GM12878 (cell line): ENCODE measurements at regions not wholly inside any gene's neighbourhood (a gene's known extent, or its start where the extent isn't known, plus 50 kb on each side); places are given as distances from the start of the nearest gene placed in this dataset.

Experiments used
- ATAC-seq: fragments of 200-7000 bp; cut with Tn5 transposase; 3 replicates; pipeline ENCODE4 v1.9.1; 2020; ENCODE audit warnings: mild to moderate bottlenecking, moderate library complexity
- BruUV-seq: library from RNA; stranded (reverse); fragments of 400-500 nt; replicated peaks from 2 replicates; lab custom pipeline; 2021; lab: Mats Ljungman, UMichigan
- CTCF ChIA-PET: fragments of 300-600 bp; sonication (Branson Sonifier 250); formaldehyde crosslinking; extraction: SDS; loops from one replicate; lab custom pipeline; 2021; ENCODE audit warnings: inconsistent platforms; lab: Yijun Ruan, JAX
- POLR2A ChIA-PET: fragments of 350-600 bp; formaldehyde crosslinking; extraction: SDS; loops from one replicate; lab custom pipeline; 2021; ENCODE audit warnings: inconsistent platforms; lab: Charles Lee
- RAD21 ChIA-PET: fragments of 300-600 bp; sonication (Branson Sonifier 250); formaldehyde crosslinking; loops from one replicate; lab custom pipeline; 2023; ENCODE audit warnings: antibody characterized with exemption; ENCODE audit not compliant: unreplicated experiment; lab: Charles Lee
- SMC1A ChIA-PET: fragments of 300-600 bp; sonication (Branson Sonifier 250); formaldehyde crosslinking; loops from one replicate; lab custom pipeline; 2023; ENCODE audit not compliant: unreplicated experiment, uncharacterized antibody; lab: Charles Lee
- DNase-seq: peaks from one replicate; pipeline ENCODE4 v3.0.0-alpha.2; 2011; ENCODE audit warnings: low read depth, low spot score
- FAIRE-seq: peaks from 3 replicates; lab custom pipeline; 2011; peaks lifted over from hg19 to GRCh38; lab: Jason Lieb, UNC
- H2AFZ ChIP-seq: 2 replicates; pipeline ENCODE4 v1.6.0; 2011; ENCODE audit warnings: low read depth, low read length, control low read depth; ENCODE audit not compliant: control insufficient read depth
- H3K27ac ChIP-seq: 2 replicates; pipeline ENCODE4 v1.5.1; 2011; ENCODE audit warnings: control low read depth; ENCODE audit not compliant: control insufficient read depth, insufficient read depth
- H3K27me3 ChIP-seq, 2 experiments: replicated peaks in 1 of 2; 2 replicates each; pipeline versions ENCODE4 v1.6.0 to v1.6.1; 2011; ENCODE audit warnings: low read length in 1 of 2; ENCODE audit not compliant: control insufficient read depth in 2 of 2, insufficient read depth in 2 of 2
- H3K36me3 ChIP-seq, 2 experiments: 2 replicates each; pipeline ENCODE4 v1.5.1; 2011; ENCODE audit warnings: low read length in 1 of 2; ENCODE audit not compliant: control insufficient read depth in 2 of 2, insufficient read depth in 2 of 2
- H3K4me1 ChIP-seq: 2 replicates; pipeline ENCODE4 v1.6.1; 2011; ENCODE audit warnings: mild to moderate bottlenecking, low read length, moderate library complexity, mixed read lengths; ENCODE audit not compliant: control insufficient read depth, insufficient read depth
- H3K4me2 ChIP-seq: 2 replicates; pipeline ENCODE4 v1.6.0; 2011; ENCODE audit warnings: control low read depth; ENCODE audit not compliant: control insufficient read depth, insufficient read depth
- H3K4me3 ChIP-seq: fragments of 200-600 bp; sonication (generic); 2 replicates; pipeline ENCODE4 v1.5.1; 2016
- H3K79me2 ChIP-seq: 2 replicates; pipeline ENCODE4 v1.6.0; 2011; ENCODE audit warnings: low read length; ENCODE audit not compliant: control insufficient read depth, insufficient read depth
- H3K9ac ChIP-seq: 2 replicates; pipeline ENCODE4 v1.8.0; 2011; ENCODE audit warnings: low read length, control low read depth, mixed read lengths; ENCODE audit not compliant: control insufficient read depth, insufficient read depth
- H3K9me3 ChIP-seq: replicated peaks from 3 replicates; pipeline ENCODE4 v1.5.1; 2011; ENCODE audit warnings: mild to moderate bottlenecking, low read length; ENCODE audit not compliant: control insufficient read depth, insufficient read depth
- H4K20me1 ChIP-seq: 2 replicates; pipeline ENCODE4 v1.6.0; 2011; ENCODE audit not compliant: control insufficient read depth, insufficient read depth
- BCL3 ChIP-seq: IDR thresholded peaks from 2 replicates; pipeline ENCODE4 v1.6.1; 2011; ENCODE audit warnings: borderline replicate concordance, low read depth, mild to moderate bottlenecking, moderate library complexity, low read length; ENCODE audit not compliant: insufficient read depth, poor library complexity, severe bottlenecking
- CBX5 ChIP-seq: sonication (generic); IDR thresholded peaks from 2 replicates; pipeline ENCODE4 v1.6.1; 2016; ENCODE audit warnings: low read depth, moderate library complexity, mild to moderate bottlenecking, inconsistent platforms
- CEBPB ChIP-seq, 2 experiments: fragments of 150-350 bp in 1 of 2; IDR thresholded peaks; 2 replicates each; pipeline ENCODE4 v1.6.1; 2012 to 2014; ENCODE audit warnings: low read depth in 2 of 2, low read length in 2 of 2, borderline replicate concordance in 1 of 2, inconsistent platforms in 1 of 2
- IRF3 ChIP-seq: fragments of 450-650 bp; IDR thresholded peaks from 2 replicates; pipeline ENCODE4 v1.6.1; 2014; ENCODE audit warnings: mild to moderate bottlenecking
- KAT2A ChIP-seq: conservative IDR thresholded peaks from 2 replicates; pipeline ENCODE4 v1.6.1; 2011; ENCODE audit warnings: low read depth, low read length; ENCODE audit not compliant: control insufficient read depth
- WGBS: methylation state at CpG from one replicate; pipeline ENCODE4 v1.1.6; 2016; ENCODE audit warnings: low lambda C conversion rate; ENCODE audit not compliant: insufficient replicate concordance, insufficient coverage; ENCODE audit errors: missing lambda C conversion rate; 5-methylcytosine and 5-hydroxymethylcytosine counted together
- in situ Hi-C: fragments of 300-500 bp; cut with MboI; formaldehyde crosslinking; loops from 9 replicates; pipeline ENCODE4 v1.14.3; 2018; ENCODE audit warnings: mixed read lengths
- intact Hi-C: fragments of 100-400 bp; cut with micrococcal nuclease; formaldehyde crosslinking; loops from one replicate; pipeline ENCODE4 v1.14.2; 2022; ENCODE audit not compliant: unreplicated experiment

GRCh38 chr17:68141050-68141449 is 105.5 kb downstream of the KPNA2 start (continued):
- TF ChIP-seq IRF3 (no peak), CBX5 (no peak)

GRCh38 chr17:68142595-68142994 is 105.2 kb upstream of the AMZ2 start:
- Histone ChIP-seq H3K4me3 (no peak overlapping the region), H3K36me3 (no peaks in the 10 kb centered on the region), H4K20me1 (no peaks in the 10 kb centered on the region), H3K79me2 (no peaks in the 10 kb centered on the region), H3K27me3 (no peaks in the 10 kb centered on the region; a peak in 1 of 4 replicates), H3K4me1 (peaks cover 3% of the 10 kb centered on the region; the same call in 1 of the 2 replicates), H3K9me3 (no peaks in the 10 kb centered on the region), H3K4me2 (no peak overlapping the region)
- ATAC-seq (no peak), DNase-seq (no peak)
- BruUV-seq = no TSS peak
- ChIA-PET RAD21 (interaction anchor here (0.6 kb wide), 1 partner anchor 983 kb away, joined by 3 read pairs; no protein-coding TSS in a partner anchor), CTCF (no interaction called here), SMC1A (no interaction called here)
- in situ Hi-C loops = no loop called here
- no peak for TF ChIP-seq BCL3
- no peak for TF ChIP-seq CEBPB (IDR thresholded peaks at IDR 0.05; ENCODE audit: borderline replicate concordance in 1 of 2, low read depth in 2 of 2, low read length in 2 of 2)
- no peak for TF ChIP-seq KAT2A
- TF ChIP-seq, all 136 proteins: peak for 0
- POLR2A ChIA-PET = interaction anchor here (0.6 kb wide), 1 partner anchor 102 kb away, joined by 7 read pairs; no protein-coding TSS in a partner anchor
- H3K27ac ChIP-seq = no peak overlapping the region
- FAIRE-seq = no peak
- no peak overlapping the region for H3K9ac ChIP-seq
- H2AFZ ChIP-seq = no peak overlapping the region
- intact Hi-C loops = no loop called here
- WGBS = no CpG with 5 or more reads among the region's 1 CpG
